Liver (tissue), 8 donors: ENCODE measurements at regions not wholly inside any gene's neighbourhood (a gene's known extent, or its start where the extent isn't known, plus 50 kb on each side); places are given as distances from the start of the nearest gene placed in this dataset.

ENCODE experiments used
- DNase-seq: peaks from one replicate; pipeline ENCODE4 v3.0.0-alpha.2; 2017; ENCODE audit warnings: low spot score
- H3K27ac ChIP-seq, 2 donors: one replicate each; pipeline ENCODE4 v1.7.0; 2013; ENCODE audit warnings: inconsistent platforms in 2 of 2, low read length in 2 of 2, control low read depth in 1 of 2, low read depth in 1 of 2, mild to moderate bottlenecking in 1 of 2
- H3K27me3 ChIP-seq, 4 donors: one replicate each; pipeline versions ENCODE4 v1.6.1 to v1.7.0; 2013; ENCODE audit warnings: low read length in 3 of 4, inconsistent platforms in 1 of 4, mild to moderate bottlenecking in 1 of 4, moderate library complexity in 1 of 4; ENCODE audit not compliant: control insufficient read depth in 4 of 4, insufficient read depth in 4 of 4
- H3K36me3 ChIP-seq, 4 donors: one replicate each; pipeline versions ENCODE4 v1.6.1 to v1.7.0; 2013; ENCODE audit warnings: low read length in 3 of 4, mild to moderate bottlenecking in 3 of 4, low read depth in 1 of 4, moderate library complexity in 1 of 4; ENCODE audit not compliant: control insufficient read depth in 4 of 4, insufficient read depth in 3 of 4
- H3K4me1 ChIP-seq, 4 donors: one replicate each; pipeline versions ENCODE4 v1.6.1 to v1.7.0; 2013; ENCODE audit warnings: low read length in 3 of 4, mild to moderate bottlenecking in 3 of 4, moderate library complexity in 1 of 4; ENCODE audit not compliant: control insufficient read depth in 4 of 4, insufficient read depth in 4 of 4
- H3K4me3 ChIP-seq, 3 donors: one replicate each; pipeline versions ENCODE4 v1.6.1 to v1.7.0; 2013; ENCODE audit warnings: low read length in 3 of 3, control low read depth in 1 of 3, low read depth in 1 of 3, mild to moderate bottlenecking in 1 of 3
- H3K9ac ChIP-seq, 2 donors: one replicate each; pipeline ENCODE4 v1.7.0; 2013; ENCODE audit warnings: low read length in 2 of 2, mild to moderate bottlenecking in 2 of 2, moderate library complexity in 2 of 2, control low read depth in 1 of 2, low read depth in 1 of 2
- H3K9me3 ChIP-seq, 4 donors: one replicate each; pipeline versions ENCODE4 v1.6.1 to v1.7.0; 2013; ENCODE audit warnings: low read length in 3 of 4; ENCODE audit not compliant: control insufficient read depth in 4 of 4
- EGR1 ChIP-seq, 2 donors: IDR thresholded peaks; 2 replicates each; pipeline ENCODE4 v1.6.1; 2016 to 2018; ENCODE audit warnings: antibody characterized with exemption in 2 of 2, low read depth in 2 of 2
- FOXA1 ChIP-seq: IDR thresholded peaks from 2 replicates; pipeline ENCODE4 v1.6.1; 2016; ENCODE audit warnings: antibody characterized with exemption
- FOXA2 ChIP-seq: IDR thresholded peaks from 2 replicates; pipeline ENCODE4 v1.6.1; 2016; ENCODE audit warnings: antibody characterized with exemption
- GABPA ChIP-seq, 2 donors: IDR thresholded peaks in 1 of 2; conservative IDR thresholded peaks in 1 of 2; 2 replicates each; pipeline ENCODE4 v1.6.1; 2016; ENCODE audit warnings: antibody characterized with exemption in 2 of 2, mild to moderate bottlenecking in 1 of 2, moderate library complexity in 1 of 2
- HNF4G ChIP-seq: IDR thresholded peaks from 2 replicates; pipeline ENCODE4 v1.6.1; 2016; ENCODE audit warnings: antibody characterized with exemption
- JUND ChIP-seq, 2 donors: IDR thresholded peaks; 2 replicates each; pipeline ENCODE4 v1.6.1; 2016; ENCODE audit warnings: antibody characterized with exemption in 2 of 2
- NR2F2 ChIP-seq: IDR thresholded peaks from 2 replicates; pipeline ENCODE4 v1.6.1; 2016; ENCODE audit warnings: antibody characterized with exemption
- RAD21 ChIP-seq, 2 donors: IDR thresholded peaks; 2 replicates each; pipeline ENCODE4 v1.6.1; 2016; ENCODE audit warnings: antibody characterized with exemption in 2 of 2, mild to moderate bottlenecking in 2 of 2
- RXRA ChIP-seq, 2 donors: IDR thresholded peaks; 2 replicates each; pipeline ENCODE4 v1.6.1; 2017 to 2018; ENCODE audit warnings: antibody characterized with exemption in 2 of 2, mild to moderate bottlenecking in 1 of 2
- SP1 ChIP-seq: IDR thresholded peaks from 2 replicates; pipeline ENCODE4 v1.6.1; 2018; ENCODE audit warnings: antibody characterized with exemption, mild to moderate bottlenecking
- TAF1 ChIP-seq: conservative IDR thresholded peaks from 2 replicates; pipeline ENCODE4 v1.6.1; 2016; ENCODE audit warnings: antibody characterized with exemption, mild to moderate bottlenecking
- YY1 ChIP-seq: IDR thresholded peaks from 2 replicates; pipeline ENCODE4 v1.6.1; 2016; ENCODE audit warnings: antibody characterized with exemption, mild to moderate bottlenecking
- WGBS: extraction: QIAGEN DNeasy Blood & Tissue Kit; methylation state at CpG from one replicate; pipeline ENCODE4 v1.1.7; 2013; 5-methylcytosine and 5-hydroxymethylcytosine counted together
- TF ChIP-seq, protein P1 (sequence below): IDR thresholded peaks from 2 replicates; pipeline ENCODE4 v1.6.1; 2016; ENCODE audit warnings: antibody characterized with exemption
- TF ChIP-seq, protein P2 (sequence below): IDR thresholded peaks from 2 replicates; pipeline ENCODE4 v1.6.1; 2016; ENCODE audit warnings: antibody characterized with exemption
- TF ChIP-seq, protein P3 (sequence below): fragments of 150-350 bp; IDR thresholded peaks from 2 replicates; pipeline ENCODE4 v1.5.1; 2017; ENCODE audit warnings: improper control_type of control experiment, low read depth, low read length; ENCODE audit not compliant: missing input control
- TF ChIP-seq, protein P4 (sequence below): IDR thresholded peaks from 2 replicates; pipeline ENCODE4 v1.6.1; 2016; ENCODE audit warnings: antibody characterized with exemption, mild to moderate bottlenecking
- TF ChIP-seq, protein P5 (sequence below): IDR thresholded peaks from 2 replicates; pipeline ENCODE4 v1.6.1; 2016; ENCODE audit warnings: antibody characterized with exemption
- donor health status: healthy.
- donor health status: healthy.
- donor health status: healthy.
- donor health status: healthy.
- donor health status: healthy.

DNA sequence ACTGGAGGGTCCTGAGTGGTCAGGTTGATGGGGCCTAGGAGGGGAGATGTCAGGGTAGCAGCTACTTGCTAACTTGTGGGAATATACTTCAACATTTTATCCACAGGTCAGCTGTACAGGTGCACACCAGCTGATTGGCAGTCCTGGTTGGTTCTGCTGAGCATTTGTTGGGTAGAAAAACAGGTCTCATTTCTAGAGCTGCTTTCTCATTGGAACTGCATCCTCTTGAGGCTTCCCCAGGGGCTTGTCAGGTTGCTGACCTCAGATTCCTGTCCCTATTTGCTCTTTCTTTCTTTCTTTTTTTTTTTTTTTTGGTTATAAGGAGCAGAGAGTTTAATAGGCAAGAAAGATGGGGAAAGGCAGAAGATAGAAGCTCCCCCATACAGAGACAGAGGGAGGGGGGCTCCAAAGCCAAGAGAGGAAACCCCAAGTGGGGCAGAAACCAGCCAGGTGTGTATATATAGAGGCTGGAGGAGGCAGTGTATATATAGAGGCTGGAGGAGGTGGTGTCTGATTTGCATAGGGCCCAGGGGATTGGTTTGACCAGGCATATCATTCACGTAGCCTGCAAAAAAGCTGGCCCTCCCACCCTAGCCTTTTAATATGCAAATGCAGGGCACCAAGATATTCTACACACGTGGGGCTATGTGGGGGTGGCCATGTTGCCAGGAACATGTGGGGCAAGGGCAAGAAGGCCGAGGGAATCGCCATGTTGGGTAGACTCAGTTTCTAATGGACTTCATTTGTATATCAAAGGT is 57.3 kb upstream of the STUM start:
- Histone ChIP-seq H3K4me3 (no peak overlapping the region), H3K27me3 (peaks cover 0 to 3% (median 0%) of the 10 kb centered on the region in 4 donors), H3K27ac (no peak overlapping the region), H3K36me3 (no peaks in the 10 kb centered on the region), H3K9ac (no peak overlapping the region), H3K9me3 (no peaks in the 10 kb centered on the region), H3K4me1 (no peaks in the 10 kb centered on the region)
- WGBS: 80% methylated on average over 4 of the region's 4 CpGs
- no peak for DNase-seq
- TF ChIP-seq TAF1: no peak

DNA sequence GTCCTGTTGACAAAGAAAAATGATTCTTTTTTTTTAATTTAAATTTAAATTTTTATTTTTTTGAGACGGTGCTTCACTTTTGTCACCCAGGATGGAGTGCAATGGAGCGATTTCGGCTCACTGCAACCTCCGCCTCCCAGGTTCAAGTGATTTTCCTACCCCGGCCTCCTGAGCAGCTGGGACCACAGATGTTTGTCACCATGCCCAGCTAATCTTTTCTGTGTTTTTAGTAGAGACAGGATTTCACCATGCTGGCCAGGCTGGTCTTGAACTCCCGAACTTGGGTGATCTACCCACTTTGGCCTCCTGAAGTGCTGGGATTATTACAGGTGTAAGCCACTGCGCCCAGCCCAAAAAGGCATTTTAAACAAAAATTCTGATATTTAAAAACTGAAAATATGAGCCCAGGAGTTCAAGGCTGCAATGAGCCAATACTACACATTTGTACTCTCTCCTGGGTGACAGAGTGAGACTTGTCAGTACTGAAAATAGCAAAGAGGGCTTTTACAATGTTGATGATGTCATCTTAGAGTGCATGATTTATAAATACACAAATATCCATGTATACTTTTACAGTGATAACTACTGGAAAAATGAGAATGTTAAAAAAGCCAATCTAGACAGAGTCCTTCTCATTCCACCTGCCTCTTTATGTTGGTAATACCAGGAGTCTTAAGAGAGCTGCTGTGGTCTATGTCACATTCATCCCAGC is 56.0 kb upstream of the STUM start:
- Histone ChIP-seq H3K9ac (no peak overlapping the region), H3K36me3 (no peaks in the 10 kb centered on the region), H3K27me3 (peaks cover 0 to 3% (median 0%) of the 10 kb centered on the region in 4 donors), H3K4me1 (no peaks in the 10 kb centered on the region), H3K27ac (no peak overlapping the region), H3K4me3 (no peak overlapping the region), H3K9me3 (no peaks in the 10 kb centered on the region)
- TF ChIP-seq FOXA1 (no peak), GABPA (IDR thresholded peaks at IDR 0.05 in 1 of 2, conservative IDR thresholded peaks at IDR 0.05 in 1 of 2) (no peak), JUND (IDR thresholded peaks at IDR 0.05) (no peak), TAF1 (no peak), RXRA (IDR thresholded peaks at IDR 0.05) (no peak), FOXA2 (no peak), EGR1 (IDR thresholded peaks at IDR 0.05; ENCODE audit: low read depth in 2 of 2) (no peak), YY1 (no peak), HNF4G (no peak)
- TF ChIP-seq, protein P1, sequence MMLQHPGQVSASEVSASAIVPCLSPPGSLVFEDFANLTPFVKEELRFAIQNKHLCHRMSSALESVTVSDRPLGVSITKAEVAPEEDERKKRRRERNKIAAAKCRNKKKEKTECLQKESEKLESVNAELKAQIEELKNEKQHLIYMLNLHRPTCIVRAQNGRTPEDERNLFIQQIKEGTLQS: no peak
- TF ChIP-seq, protein P2, sequence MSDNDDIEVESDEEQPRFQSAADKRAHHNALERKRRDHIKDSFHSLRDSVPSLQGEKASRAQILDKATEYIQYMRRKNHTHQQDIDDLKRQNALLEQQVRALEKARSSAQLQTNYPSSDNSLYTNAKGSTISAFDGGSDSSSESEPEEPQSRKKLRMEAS: no peak
- DNase-seq: no peak
- 93% methylated on average over 7 of the region's 7 CpGs for WGBS

DNA sequence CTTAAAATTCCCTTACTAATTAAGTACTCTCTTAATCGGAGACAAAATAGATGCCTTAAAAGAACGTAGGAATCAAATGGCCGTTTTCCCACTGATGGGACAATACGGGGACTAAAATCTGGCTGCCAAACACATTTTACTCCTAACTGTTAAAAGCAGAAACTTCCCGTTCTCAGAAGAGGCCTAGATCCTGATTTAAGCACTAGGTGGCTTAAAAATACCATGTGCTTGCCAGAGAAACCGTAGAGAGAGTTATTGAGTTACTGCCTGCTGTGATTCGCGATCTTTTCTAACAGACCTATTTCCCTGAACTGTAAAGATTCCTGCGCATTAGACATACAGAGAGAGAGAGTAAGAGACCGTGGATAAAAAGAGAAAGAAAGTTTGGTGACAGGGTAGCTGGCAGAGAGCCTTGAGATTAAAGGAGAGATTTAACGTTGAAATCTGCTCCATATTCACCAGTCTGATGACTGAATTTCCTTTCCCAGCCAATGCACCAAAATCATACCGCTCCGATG is 54.4 kb upstream of the STUM start:
- Histone ChIP-seq H3K36me3 (no peaks in the 10 kb centered on the region), H3K4me3 (no peak overlapping the region), H3K4me1 (no peaks in the 10 kb centered on the region), H3K9me3 (no peaks in the 10 kb centered on the region), H3K9ac (no peak overlapping the region), H3K27me3 (peaks cover 0 to 3% (median 0%) of the 10 kb centered on the region in 4 donors), H3K27ac (no peak overlapping the region)
- DNase-seq: no peak
- 91% methylated on average over 13 of the region's 13 CpGs for WGBS
- TF ChIP-seq YY1 (no peak), RAD21 (IDR thresholded peaks at IDR 0.05) (no peak), SP1 (no peak), EGR1 (IDR thresholded peaks at IDR 0.05; ENCODE audit: low read depth in 2 of 2) (no peak), JUND (IDR thresholded peaks at IDR 0.05) (no peak), FOXA1 (no peak), FOXA2 (no peak), TAF1 (no peak), NR2F2 (no peak)
- TF ChIP-seq, protein P3, sequence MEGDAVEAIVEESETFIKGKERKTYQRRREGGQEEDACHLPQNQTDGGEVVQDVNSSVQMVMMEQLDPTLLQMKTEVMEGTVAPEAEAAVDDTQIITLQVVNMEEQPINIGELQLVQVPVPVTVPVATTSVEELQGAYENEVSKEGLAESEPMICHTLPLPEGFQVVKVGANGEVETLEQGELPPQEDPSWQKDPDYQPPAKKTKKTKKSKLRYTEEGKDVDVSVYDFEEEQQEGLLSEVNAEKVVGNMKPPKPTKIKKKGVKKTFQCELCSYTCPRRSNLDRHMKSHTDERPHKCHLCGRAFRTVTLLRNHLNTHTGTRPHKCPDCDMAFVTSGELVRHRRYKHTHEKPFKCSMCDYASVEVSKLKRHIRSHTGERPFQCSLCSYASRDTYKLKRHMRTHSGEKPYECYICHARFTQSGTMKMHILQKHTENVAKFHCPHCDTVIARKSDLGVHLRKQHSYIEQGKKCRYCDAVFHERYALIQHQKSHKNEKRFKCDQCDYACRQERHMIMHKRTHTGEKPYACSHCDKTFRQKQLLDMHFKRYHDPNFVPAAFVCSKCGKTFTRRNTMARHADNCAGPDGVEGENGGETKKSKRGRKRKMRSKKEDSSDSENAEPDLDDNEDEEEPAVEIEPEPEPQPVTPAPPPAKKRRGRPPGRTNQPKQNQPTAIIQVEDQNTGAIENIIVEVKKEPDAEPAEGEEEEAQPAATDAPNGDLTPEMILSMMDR: no peak
- TF ChIP-seq, protein P1: no peak
- TF ChIP-seq, protein P4, sequence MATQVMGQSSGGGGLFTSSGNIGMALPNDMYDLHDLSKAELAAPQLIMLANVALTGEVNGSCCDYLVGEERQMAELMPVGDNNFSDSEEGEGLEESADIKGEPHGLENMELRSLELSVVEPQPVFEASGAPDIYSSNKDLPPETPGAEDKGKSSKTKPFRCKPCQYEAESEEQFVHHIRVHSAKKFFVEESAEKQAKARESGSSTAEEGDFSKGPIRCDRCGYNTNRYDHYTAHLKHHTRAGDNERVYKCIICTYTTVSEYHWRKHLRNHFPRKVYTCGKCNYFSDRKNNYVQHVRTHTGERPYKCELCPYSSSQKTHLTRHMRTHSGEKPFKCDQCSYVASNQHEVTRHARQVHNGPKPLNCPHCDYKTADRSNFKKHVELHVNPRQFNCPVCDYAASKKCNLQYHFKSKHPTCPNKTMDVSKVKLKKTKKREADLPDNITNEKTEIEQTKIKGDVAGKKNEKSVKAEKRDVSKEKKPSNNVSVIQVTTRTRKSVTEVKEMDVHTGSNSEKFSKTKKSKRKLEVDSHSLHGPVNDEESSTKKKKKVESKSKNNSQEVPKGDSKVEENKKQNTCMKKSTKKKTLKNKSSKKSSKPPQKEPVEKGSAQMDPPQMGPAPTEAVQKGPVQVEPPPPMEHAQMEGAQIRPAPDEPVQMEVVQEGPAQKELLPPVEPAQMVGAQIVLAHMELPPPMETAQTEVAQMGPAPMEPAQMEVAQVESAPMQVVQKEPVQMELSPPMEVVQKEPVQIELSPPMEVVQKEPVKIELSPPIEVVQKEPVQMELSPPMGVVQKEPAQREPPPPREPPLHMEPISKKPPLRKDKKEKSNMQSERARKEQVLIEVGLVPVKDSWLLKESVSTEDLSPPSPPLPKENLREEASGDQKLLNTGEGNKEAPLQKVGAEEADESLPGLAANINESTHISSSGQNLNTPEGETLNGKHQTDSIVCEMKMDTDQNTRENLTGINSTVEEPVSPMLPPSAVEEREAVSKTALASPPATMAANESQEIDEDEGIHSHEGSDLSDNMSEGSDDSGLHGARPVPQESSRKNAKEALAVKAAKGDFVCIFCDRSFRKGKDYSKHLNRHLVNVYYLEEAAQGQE: no peak
- TF ChIP-seq, protein P5, sequence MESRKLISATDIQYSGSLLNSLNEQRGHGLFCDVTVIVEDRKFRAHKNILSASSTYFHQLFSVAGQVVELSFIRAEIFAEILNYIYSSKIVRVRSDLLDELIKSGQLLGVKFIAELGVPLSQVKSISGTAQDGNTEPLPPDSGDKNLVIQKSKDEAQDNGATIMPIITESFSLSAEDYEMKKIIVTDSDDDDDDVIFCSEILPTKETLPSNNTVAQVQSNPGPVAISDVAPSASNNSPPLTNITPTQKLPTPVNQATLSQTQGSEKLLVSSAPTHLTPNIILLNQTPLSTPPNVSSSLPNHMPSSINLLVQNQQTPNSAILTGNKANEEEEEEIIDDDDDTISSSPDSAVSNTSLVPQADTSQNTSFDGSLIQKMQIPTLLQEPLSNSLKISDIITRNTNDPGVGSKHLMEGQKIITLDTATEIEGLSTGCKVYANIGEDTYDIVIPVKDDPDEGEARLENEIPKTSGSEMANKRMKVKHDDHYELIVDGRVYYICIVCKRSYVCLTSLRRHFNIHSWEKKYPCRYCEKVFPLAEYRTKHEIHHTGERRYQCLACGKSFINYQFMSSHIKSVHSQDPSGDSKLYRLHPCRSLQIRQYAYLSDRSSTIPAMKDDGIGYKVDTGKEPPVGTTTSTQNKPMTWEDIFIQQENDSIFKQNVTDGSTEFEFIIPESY: no peak
